ENCODE measurements at regions not wholly inside any gene's neighbourhood (a gene's known extent, or its start where the extent isn't known, plus 50 kb on each side); places are given as distances from the start of the nearest gene placed in this dataset.
A peak's percentile ranks its signal among the peaks of the same experiment; 100 is the strongest.

GRCh38 chr4:123841447-123842121 is 445.0 kb downstream of the SPRY1 start:
- DNase-seq (ENCODE audit: low spot score): no peak

GRCh38 chr4:123843137-123843536 is 446.5 kb downstream of the SPRY1 start:
- no peak for DNase-seq (ENCODE audit: low spot score)

GRCh38 chr4:123844374-123844773 is 447.8 kb downstream of the SPRY1 start:
- DNase-seq (ENCODE audit: low spot score): no peak

GRCh38 chr4:123846092-123846491 is 449.5 kb downstream of the SPRY1 start:
- DNase-seq (ENCODE audit: low spot score): no peak

GRCh38 chr4:123846561-123846960 is 450.0 kb downstream of the SPRY1 start:
- DNase-seq (ENCODE audit: low spot score): no peak

- DNase-seq (ENCODE audit: low spot score): no peak
Measured at GRCh38 chr4:123848606-123849005, 452.0 kb downstream of the SPRY1 start.

- DNase-seq (ENCODE audit: low spot score): no peak
Measured at GRCh38 chr4:123849495-123849894, 452.9 kb downstream of the SPRY1 start.

GRCh38 chr4:123851521-123851920 is 454.9 kb downstream of the SPRY1 start:
- DNase-seq (ENCODE audit: low spot score): no peak

GRCh38 chr4:123853651-123854050 is 457.1 kb downstream of the SPRY1 start:
- no peak for DNase-seq (ENCODE audit: low spot score)

- peak; percentile 47 for DNase-seq (ENCODE audit: low spot score)
Measured at GRCh38 chr4:123856689-123857545, 460.3 kb downstream of the SPRY1 start.

- no peak for DNase-seq (ENCODE audit: low spot score)
Measured at GRCh38 chr4:123858465-123858864, 461.9 kb downstream of the SPRY1 start.

- no peak for DNase-seq (ENCODE audit: low spot score)
Measured at GRCh38 chr4:123862812-123863211, 466.2 kb downstream of the SPRY1 start.

- no peak for DNase-seq (ENCODE audit: low spot score)
Measured at GRCh38 chr4:123866796-123867195, 470.2 kb downstream of the SPRY1 start.

GRCh38 chr4:123867910-123868587 is 471.5 kb downstream of the SPRY1 start:
- no peak for DNase-seq (ENCODE audit: low spot score)

GRCh38 chr4:123869286-123870215 is 473.0 kb downstream of the SPRY1 start:
- DNase-seq (ENCODE audit: low spot score): no peak

GRCh38 chr4:123870216-123870876 is 473.8 kb downstream of the SPRY1 start:
- no peak for DNase-seq (ENCODE audit: low spot score)

GRCh38 chr4:123871341-123871740 is 474.7 kb downstream of the SPRY1 start:
- no peak for DNase-seq (ENCODE audit: low spot score)

GRCh38 chr4:123874063-123874462 is 477.5 kb downstream of the SPRY1 start:
- no peak for DNase-seq (ENCODE audit: low spot score)

- DNase-seq (ENCODE audit: low spot score): no peak
Measured at GRCh38 chr4:123876143-123876542, 479.5 kb downstream of the SPRY1 start.

GRCh38 chr4:123876671-123877101 is 480.1 kb downstream of the SPRY1 start:
- no peak for DNase-seq (ENCODE audit: low spot score)

- DNase-seq (ENCODE audit: low spot score): no peak
Measured at GRCh38 chr4:123877551-123877950, 481.0 kb downstream of the SPRY1 start.
